Left renal pelvis (tissue), 4 donors: ENCODE measurements at regions not wholly inside any gene's neighbourhood (a gene's known extent, or its start where the extent isn't known, plus 50 kb on each side); places are given as distances from the start of the nearest gene placed in this dataset.

Experiments used
- DNase-seq, 4 donors: peaks; one replicate each; pipeline ENCODE4 v3.0.0-alpha.2; 2013; ENCODE audit warnings: low read depth in 4 of 4, low spot score in 3 of 4

DNA sequence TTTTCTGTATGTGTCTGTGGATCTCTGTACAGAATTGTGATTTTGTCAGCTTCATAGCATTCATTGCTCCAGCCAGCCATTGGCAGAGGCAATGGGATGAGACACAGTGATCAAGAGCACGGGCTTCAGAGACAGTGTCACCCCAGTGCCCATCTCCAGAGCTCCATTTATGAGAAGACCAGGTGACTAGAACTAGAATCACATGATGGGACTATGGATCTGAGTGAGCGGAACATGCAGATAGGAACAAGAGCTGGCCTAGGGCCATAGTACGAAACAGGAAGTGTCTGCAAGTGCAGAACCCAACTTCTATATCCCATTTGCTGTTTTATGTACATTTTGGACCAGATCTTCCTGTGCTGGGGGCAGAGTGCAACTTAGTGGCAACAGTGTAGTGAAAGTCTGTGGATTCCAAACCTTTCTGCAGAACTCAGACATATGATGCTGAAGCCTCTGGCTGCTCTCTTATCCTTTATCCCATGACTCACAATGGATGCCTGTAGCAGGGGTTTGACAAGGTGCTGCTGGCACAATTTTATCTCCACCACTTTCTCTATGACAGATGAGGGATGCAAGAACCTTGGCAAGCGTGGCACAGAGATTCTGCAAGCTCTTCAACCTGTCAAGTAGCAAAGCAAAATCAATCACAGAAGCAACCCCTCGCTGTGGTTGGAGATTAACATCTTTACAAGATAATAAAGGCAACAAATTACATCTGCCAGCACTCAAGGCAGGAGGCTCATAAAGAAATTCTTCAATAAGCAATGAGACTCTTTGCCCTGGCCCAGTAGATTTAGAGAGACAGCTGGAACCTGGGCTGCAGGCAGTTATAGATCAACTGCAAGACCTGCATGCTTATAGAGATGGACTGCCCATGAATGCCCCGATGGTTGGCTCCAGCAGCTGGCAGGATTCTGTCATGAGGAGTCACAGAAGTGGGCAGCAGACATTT lies 681.3 kb downstream of the TNS3 start:
- DNase-seq = no peak

DNA sequence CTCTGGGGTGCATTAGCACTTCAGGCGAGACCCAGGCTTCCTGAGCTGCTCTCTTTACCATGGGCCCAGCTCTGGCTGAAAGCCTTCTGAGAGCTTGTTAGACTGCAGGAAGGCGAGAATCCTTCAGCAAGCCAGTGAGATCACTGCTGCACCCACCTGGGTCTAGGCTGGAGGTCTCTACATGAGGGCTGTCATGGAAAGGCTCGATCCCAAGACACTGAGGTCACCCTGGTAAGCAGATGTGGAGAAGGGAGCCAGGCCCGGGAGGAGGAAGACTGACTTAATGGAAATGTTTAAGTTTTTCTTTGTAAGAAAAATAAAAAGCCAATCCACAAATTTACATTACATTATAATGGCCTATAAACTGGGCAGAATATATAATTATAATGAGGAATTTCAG lies 684.5 kb downstream of the TNS3 start:
- no peak for DNase-seq

DNA sequence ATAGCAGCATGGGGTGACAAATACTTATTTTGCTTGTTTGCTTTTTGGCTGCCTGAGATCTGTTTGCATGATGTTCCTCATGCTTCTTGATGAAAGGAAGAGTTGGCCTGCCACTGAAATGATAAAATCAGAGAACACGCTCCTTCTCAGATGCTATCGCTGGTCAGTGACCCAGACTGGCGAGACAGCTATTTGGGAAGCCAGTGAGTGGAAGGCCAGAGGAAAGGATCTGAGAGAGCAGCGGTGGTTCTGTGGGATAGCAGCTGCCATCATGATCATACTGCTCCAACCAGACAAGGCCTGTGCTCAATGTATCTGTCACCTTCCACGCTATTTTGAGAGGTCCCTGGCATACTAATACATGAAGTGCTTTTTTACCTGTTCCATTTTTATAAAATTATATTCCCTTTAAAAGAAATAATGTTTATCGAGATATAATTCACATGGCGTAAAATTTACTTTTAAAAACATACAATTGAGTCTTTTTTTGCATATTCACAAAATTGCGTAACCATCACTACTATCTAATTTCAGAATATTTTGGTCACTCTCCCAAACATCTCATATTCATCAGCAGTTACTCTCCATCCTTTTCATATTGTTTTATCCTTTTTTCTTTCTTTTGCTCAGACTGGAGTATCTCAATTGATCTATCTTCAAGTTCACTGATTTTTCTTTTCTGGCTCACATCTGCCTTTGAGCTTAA lies 695.1 kb downstream of the TNS3 start:
- no peak for DNase-seq

DNA sequence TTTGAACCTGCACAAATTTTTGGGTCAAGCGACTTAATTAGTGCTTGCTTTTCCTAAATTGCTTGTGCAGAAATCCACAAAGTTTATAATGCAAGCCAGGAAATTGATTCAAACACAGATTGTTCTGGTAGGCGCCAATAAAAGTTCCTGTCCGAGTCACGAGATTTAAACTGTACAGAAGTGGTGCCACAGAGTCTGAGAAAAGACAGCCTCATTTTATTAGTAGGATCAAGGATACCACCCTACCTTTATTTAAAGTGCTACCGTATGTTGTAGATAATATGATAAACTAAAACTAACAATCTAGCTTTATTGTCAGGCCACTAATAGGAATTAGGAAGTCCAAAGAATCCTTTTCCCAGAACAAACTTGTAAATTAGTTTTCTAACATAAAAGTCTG lies 696.7 kb downstream of the TNS3 start:
- DNase-seq = no peak

DNA sequence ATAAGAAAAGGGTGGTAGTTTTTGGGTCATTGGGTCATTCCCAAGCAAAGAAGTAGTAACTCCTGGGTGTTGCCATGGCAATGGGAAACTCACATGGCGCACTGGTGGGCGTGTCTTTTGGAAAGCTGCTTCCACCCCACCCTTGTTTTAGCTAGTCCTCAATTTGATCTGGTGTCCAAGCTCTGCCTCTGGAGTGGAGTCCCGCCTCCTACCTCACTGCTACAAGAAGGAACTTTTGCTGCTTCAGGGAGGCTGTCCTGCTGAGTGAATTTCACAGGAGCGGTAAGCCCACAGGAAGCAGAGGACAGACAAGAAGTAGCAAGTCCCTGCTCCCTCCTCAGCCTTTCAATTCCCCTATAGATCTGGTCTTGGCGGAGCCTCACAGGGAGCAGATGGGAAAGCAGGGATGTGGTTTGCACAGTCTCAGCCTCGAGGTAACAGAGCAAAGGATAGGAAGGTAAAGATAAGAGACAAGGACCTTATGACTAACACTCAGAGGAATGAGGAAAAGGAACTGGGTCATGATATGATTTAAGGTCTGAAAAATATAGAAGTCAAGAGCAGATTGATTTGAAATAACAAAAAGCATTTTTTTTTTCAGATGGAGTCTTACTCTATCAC lies 700.3 kb downstream of the TNS3 start:
- no peak for DNase-seq

DNA sequence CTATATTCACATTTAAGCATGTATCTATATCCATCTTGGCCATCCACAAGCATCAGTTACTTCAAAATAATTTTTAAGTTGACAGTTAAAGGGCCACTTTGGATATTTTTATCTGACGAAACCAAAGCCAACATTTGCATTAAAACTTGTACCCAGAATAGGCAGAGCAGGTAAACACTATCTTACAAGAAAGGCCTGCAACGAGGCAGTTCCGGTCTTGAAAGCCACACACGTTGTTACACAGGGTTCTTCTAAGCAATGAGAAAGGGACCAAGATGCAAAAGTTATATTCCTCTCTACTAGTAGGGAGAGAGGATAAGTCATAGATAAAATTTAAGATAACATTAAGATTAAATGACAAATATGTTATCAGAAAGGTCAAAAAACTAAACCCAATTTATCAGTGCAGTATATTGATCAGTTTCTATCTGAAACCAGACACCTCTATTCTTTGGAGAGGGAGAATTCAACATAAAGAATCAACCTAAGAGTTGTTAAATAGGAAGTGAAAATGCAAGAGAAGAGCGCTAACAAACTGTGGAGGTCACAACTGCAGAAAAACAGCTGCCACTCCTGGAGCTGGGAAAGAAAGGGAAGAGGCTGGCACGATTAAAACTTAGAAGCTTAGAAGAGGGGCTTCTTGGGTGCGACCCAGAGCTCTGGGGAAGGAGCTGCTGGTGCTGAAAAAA lies 701.3 kb downstream of the TNS3 start:
- DNase-seq = no peak

DNA sequence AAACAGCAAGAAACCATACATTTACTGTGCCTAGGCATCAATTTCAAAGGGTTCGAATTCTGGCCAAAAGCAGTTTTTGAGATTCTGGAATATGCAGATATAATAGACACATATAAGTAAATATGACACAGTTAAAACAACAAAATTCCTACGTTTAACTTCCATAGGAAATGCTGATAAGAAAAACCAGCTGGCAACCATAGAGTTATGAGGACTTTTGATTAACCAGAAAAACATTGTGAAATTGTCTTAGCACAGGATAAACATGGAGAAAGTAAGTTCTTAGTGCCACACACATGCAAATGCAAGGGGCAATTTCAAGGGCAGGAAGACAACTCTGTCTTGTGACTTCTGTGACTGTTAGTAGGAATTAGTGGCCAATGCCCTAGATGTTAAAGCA lies 702.1 kb downstream of the TNS3 start:
- no peak for DNase-seq

DNA sequence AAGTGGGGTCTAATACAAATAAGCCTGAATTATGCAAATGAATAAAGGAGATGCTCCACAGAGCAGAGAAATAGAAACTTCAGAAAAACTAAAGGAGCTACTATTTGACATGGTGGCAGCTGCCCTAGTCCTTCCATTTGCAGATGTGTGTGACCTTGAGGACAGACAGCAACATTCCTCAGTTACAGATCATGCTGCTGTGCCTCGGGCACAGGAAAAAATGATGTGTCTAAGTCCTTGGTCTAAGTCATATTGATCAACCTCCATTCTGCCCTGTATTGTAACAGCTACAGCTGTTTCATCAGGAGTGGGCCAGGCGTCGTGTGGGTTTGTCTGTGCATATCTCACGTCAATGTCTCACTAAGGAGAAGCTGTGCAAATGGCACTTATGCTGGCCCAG lies 710.4 kb downstream of the TNS3 start:
- DNase-seq = no peak

DNA sequence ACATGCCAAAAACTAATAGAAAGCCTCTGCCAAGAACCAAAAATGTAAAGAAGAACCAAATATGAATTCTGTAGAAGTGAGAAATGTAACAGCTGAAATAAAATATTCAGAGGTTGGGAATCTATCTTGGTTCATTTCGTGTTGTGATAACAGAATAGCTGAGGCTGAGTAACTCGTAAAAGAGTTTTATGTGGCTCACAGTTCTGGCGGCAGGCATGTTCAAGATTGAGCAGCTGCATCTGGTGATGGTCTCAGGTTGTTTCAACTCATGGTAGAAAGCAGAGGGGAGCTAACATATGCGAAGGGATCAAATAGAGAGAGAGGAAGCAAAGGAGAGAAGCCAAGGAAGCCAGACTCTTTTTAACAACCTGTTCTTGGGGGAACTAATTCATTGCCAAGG lies 717.2 kb downstream of the TNS3 start:
- peak in 2 of 4 donors; percentile 10 to 14 for DNase-seq

DNA sequence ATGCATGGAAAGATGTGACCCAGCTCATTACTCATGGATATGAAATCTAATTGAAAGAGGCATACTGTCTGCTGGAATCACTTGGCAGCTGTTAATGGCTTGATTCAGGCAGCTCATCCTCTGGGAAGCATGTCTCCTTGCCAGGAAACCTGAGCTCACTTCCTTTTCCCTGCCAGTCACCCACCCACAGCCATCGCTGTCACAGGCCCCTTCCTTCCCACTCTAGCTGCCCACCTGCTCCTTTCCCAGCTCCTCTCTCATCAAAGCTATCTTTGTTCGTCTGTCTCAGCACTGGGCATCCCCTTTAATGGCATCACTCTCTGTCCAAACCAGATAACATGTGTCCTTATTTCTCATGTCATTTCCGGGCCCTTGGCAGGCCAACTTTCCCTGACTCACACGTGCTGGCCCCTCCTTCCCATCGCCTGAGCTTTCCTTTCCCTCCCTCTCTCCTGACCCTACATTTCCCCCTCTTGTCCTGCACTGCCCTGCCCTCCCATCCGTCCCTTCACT lies 721.9 kb downstream of the TNS3 start:
- no peak for DNase-seq

DNA sequence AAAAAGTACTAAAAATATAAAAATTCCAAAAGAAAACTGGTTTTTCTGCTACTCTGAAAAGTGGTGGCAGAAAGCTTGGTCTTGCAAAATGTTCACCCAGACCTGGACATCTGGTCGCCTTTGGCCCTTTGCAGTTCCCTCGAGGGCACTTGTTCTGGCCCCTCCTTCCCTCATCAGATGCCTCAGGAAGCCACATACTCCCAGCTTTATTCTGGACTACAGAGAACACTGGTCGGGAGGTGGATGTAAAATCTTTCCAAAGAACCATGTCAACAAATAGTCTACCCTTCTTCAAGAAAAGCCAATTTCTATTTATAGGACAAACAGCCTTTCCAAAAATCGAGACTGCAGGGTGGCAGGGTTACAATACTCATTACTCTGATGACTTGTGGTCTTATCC lies 726.1 kb downstream of the TNS3 start:
- DNase-seq = no peak

DNA sequence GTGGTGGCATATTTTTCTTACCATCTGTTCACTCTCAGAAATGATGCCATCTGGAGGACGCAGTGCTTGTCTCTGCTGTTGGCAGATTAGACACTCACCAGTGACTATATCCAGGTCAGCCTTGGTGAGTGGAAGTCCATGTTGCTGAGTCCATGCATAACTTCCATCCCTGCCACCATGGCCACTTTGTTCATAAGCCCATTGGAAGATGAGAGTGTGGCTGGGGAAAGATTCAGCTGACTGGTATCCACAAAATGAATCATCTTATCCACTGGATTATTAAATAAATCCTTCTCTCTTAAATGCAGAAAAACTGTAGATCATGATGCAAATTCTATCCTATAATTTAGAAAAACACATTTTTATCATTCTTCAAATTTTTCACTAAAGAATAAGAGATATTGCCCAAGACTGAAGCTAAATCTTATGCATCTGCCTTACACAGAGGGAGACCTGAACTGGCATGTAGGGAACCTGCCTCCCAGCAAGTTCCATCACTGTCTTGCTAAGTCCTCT lies 726.9 kb downstream of the TNS3 start:
- no peak for DNase-seq

DNA sequence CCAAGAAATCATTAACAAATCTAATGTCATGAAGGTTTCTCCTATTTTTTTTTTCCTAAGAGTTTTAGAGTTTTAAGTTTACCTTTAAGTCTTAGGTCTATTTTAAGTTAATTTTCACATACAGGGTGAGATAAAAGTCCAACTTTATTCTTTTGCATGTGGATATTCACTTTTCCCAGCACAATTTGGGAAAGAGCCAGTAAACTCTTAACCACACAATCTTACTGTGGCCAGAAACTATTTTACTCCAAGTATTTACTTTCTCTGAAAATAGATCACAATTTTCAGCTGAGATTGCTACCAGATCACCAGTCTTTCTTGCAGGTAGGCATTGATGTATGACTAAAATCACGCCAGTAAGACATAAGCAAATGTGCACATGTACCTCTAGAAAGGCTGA lies 728.5 kb downstream of the TNS3 start:
- no peak for DNase-seq

DNA sequence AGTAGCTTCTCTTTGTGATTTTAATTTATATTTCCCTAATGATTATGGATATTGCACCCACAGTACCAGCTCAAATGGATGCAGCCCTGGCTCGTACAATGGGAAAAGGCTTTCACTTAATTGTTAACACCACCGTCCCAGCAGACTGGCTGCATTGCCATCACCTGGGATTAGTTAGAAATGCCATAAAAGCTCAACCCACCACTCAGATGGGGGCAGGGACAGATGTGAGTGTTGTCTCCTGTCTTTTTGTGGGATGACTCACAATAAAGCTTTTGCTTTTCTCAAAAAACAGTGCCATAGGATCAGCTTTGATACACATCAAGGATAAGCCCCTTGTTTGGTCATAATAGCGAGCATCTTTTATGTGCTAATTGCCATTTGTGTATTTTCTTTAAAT lies 729.1 kb downstream of the TNS3 start:
- DNase-seq = no peak

DNA sequence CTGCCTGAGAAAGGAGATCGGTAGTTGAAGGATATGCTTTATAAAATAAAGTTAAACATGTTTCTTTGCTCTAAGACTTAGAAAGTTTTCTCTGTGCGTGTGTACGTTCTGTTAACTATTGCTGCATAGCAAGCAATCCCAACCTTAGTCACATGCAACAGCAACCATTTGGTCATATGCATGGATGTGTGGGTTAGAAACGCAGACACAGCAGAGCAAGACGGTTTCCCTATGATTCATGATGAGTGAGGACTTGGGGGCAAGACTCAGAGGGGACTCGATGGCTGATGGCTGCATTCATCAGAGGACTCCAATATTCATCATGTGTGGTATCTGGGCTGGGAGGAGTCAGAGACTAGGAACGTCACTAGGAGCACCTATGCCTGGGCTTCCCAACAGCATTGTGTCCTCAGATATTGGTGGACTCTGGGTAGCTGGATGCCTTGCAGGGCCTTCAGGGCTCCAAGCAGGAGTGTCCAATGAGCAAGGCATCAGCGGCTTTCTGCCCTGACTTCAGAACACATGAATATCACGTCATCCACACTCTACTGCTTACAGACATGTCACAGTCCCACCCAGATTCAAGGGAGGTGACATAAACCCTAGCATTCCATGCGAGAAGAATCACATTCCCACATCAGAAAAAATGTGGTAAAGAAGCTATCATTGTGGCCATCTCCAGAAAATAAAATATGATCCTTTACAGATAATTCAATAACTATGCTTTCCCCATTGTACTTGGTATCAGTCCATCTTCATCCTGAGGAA lies 731.2 kb downstream of the TNS3 start:
- no peak for DNase-seq

DNA sequence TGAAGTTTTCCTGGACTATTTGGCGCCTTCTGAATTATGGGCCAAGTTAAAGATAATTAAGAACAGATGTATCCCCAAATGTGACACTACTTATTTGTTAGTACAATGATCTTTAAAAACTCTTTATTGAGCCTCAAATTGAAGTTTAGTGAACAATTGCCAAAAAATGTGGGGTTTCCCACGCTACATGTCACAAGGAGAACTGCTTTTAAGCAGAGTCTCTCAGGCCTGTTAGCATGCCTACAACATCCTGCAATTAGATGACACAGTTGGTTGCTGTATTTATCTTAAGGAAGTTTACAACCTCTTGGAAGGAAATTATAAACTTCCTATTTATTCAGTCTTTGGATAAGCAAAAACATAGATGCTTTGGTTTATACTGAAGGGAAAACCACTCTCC lies 733.0 kb downstream of the TNS3 start:
- DNase-seq = no peak

DNA sequence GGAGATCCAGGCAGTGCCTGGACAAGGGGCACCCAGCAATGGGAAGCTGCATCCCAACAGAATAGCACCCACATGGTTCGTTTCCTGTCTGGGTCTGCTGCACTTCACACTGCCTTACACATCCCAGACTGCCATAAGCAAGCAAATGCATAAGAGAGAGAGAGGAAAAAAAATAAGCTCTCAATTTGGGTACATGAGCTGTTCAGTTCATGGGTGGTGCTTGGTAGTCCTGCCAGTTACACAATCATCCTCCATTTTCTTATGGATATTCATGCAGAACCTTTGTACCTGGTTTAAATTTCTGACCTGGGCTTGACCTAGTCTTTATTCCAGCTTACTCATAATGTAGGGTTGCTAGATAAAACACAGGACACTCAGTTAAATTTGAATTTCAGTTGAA lies 733.6 kb downstream of the TNS3 start:
- DNase-seq = no peak

DNA sequence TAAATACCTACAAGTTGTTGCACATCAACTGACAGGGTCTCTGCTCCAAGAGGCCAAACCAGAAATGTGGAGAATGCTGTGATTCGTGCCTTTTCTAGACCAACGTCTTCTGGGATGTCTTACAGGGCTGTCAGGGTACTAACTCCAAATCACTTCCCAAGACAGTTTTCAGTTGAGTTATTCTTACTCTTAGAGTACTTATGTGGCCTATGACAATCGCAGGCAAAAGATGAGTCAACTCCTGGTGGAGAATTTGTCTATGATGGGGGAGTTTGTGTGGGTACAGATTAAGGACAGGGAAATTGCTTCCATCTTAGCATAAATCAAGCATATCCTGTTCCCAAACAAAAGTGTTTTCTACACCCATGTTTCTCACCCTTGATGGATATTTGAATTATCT lies 734.8 kb downstream of the TNS3 start:
- DNase-seq = no peak

DNA sequence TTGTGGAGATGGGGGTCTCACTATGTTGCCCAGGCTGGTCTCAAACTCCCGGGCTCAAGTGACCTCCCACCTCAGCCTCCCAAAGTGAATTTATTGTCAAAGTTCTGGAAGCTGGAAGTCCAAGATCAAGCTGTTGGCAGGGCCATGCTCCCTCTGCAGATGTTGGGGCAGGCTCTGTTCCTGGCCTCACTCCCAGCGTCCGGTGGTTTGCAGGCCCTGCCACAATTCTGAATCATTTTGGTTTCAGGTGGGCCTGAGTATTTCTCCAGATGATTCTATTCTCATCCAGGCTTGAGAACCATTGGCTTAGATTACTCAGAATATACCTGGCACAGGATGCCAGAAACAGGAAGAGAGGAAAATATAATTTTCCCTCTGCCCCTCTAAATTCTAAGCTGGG lies 737.4 kb downstream of the TNS3 start:
- DNase-seq = no peak

DNA sequence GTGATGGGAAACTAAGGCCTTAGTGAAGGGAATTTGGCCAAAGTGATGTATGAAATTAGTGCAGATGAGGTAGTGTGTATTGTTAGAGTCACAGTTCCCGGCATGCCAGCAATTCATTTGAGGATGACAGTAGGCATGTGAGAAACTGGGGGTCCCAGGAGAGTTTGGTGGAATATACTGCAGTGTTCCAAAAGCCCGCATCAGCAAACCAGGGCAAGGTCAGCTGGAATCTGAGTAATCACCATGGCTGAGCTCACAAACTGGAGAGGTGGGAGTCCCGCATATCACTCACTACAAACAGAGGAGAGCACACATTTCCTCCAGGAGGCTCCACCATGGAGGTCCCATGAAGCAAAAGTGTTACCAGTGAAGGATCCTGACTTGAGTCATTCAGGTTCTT lies 740.7 kb downstream of the TNS3 start:
- no peak for DNase-seq
